HEK293 (cell line): ENCODE measurements at regions not wholly inside any gene's neighbourhood (a gene's known extent, or its start where the extent isn't known, plus 50 kb on each side); places are given as distances from the start of the nearest gene placed in this dataset.

Experiments used
- CTCF ChIA-PET: fragments of 350-600 bp; formaldehyde crosslinking; extraction: SDS; loops from one replicate; lab custom pipeline; 2021; ENCODE audit warnings: antibody characterized with exemption; lab: Yijun Ruan, JAX
- POLR2A ChIA-PET: fragments of 300-600 bp; formaldehyde crosslinking; extraction: SDS; loops from one replicate; lab custom pipeline; 2020; ENCODE audit warnings: antibody characterized with exemption, inconsistent platforms; lab: Yijun Ruan, JAX
- H3K27ac ChIP-seq: fragments of 200-500 bp; sonication (Bioruptor generic); 2 replicates; pipeline ENCODE4 v1.5.1; 2014; ENCODE audit warnings: low read depth, low read length, control low read depth, inconsistent platforms; ENCODE audit errors: extremely low read depth
- H3K36me3 ChIP-seq, 2 experiments: fragments of 200-500 bp in 1 of 2; sonication (Bioruptor generic) in 1 of 2; 1 replicate in 1 of 2; 2 replicates in 1 of 2; pipeline ENCODE4 v1.5.1; 2014 to 2017; ENCODE audit warnings: inconsistent platforms in 2 of 2, low read length in 2 of 2; ENCODE audit not compliant: control insufficient read depth in 2 of 2, insufficient read depth in 1 of 2
- H3K4me1 ChIP-seq: fragments of 200-500 bp; sonication (Bioruptor generic); 2 replicates; pipeline ENCODE4 v1.5.1; 2014; ENCODE audit warnings: mild to moderate bottlenecking, low read length, inconsistent platforms; ENCODE audit not compliant: control insufficient read depth, insufficient read depth
- H3K4me3 ChIP-seq: 2 replicates; pipeline ENCODE4 v1.5.1; 2011; ENCODE audit warnings: low read depth, mild to moderate bottlenecking, control low read depth, low read length, moderate library complexity
- H3K9me3 ChIP-seq: fragments of 200-500 bp; sonication (Bioruptor generic); 2 replicates; pipeline ENCODE4 v1.5.1; 2014; ENCODE audit warnings: low read depth, low read length, inconsistent platforms; ENCODE audit not compliant: control insufficient read depth, insufficient read depth
- HOXA7 ChIP-seq: sonication (generic); formaldehyde crosslinking; IDR thresholded peaks from 2 replicates; pipeline ENCODE4 v1.8.1; 2022; ENCODE audit warnings: missing genetic modification reagents, borderline replicate concordance
- ZFP69B ChIP-seq: fragments of 450-650 bp; formaldehyde crosslinking; IDR thresholded peaks from 2 replicates; pipeline ENCODE4 v1.5.1; 2016; ENCODE audit warnings: missing biosample characterization, missing genetic modification characterization
- ZNF140 ChIP-seq: fragments of 450-650 bp; formaldehyde crosslinking; IDR thresholded peaks from 2 replicates; pipeline ENCODE4 v1.5.1; 2016; ENCODE audit warnings: missing biosample characterization, missing genetic modification characterization
- ZNF146 ChIP-seq: fragments of 450-650 bp; formaldehyde crosslinking; IDR thresholded peaks from 2 replicates; pipeline ENCODE4 v1.5.1; 2016; ENCODE audit warnings: missing biosample characterization, missing genetic modification characterization
- ZNF16 ChIP-seq: fragments of 450-650 bp; formaldehyde crosslinking; IDR thresholded peaks from 2 replicates; pipeline ENCODE4 v1.5.1; 2016; ENCODE audit warnings: low read depth, missing biosample characterization, missing genetic modification characterization
- ZNF214 ChIP-seq: fragments of 450-650 bp; formaldehyde crosslinking; IDR thresholded peaks from 2 replicates; pipeline ENCODE4 v1.5.1; 2017; ENCODE audit warnings: missing biosample characterization, mild to moderate bottlenecking, missing genetic modification characterization, borderline replicate concordance
- ZNF266 ChIP-seq: fragments of 450-650 bp; formaldehyde crosslinking; IDR thresholded peaks from 2 replicates; pipeline ENCODE4 v1.5.1; 2016; ENCODE audit warnings: missing biosample characterization, missing genetic modification characterization, low read depth
- ZNF416 ChIP-seq: fragments of 450-650 bp; formaldehyde crosslinking; IDR thresholded peaks from 2 replicates; pipeline ENCODE4 v1.5.1; 2016; ENCODE audit warnings: missing biosample characterization, missing genetic modification characterization
- ZNF423 ChIP-seq: fragments of 450-650 bp; formaldehyde crosslinking; IDR thresholded peaks from 2 replicates; pipeline ENCODE4 v1.5.1; 2016; ENCODE audit warnings: missing biosample characterization, missing genetic modification characterization
- ZNF510 ChIP-seq: fragments of 450-650 bp; formaldehyde crosslinking; IDR thresholded peaks from 2 replicates; pipeline ENCODE4 v1.5.1; 2018; ENCODE audit warnings: mild to moderate bottlenecking, missing genetic modification characterization, missing biosample characterization; ENCODE audit not compliant: insufficient replicate concordance
- ZNF623 ChIP-seq: fragments of 450-650 bp; formaldehyde crosslinking; IDR thresholded peaks from 2 replicates; pipeline ENCODE4 v1.5.1; 2016; ENCODE audit warnings: missing biosample characterization, missing genetic modification characterization
- ZNF626 ChIP-seq: fragments of 450-650 bp; sonication (Bioruptor Pico); formaldehyde crosslinking; IDR thresholded peaks from 2 replicates; pipeline ENCODE4 v1.5.1; 2018; ENCODE audit warnings: missing biosample characterization, missing genetic modification characterization, inconsistent platforms
- ZNF664 ChIP-seq: fragments of 450-650 bp; formaldehyde crosslinking; IDR thresholded peaks from 2 replicates; pipeline ENCODE4 v1.5.1; 2016; ENCODE audit warnings: missing biosample characterization, missing genetic modification characterization
- ZNF677 ChIP-seq: fragments of 450-650 bp; IDR thresholded peaks from 2 replicates; pipeline ENCODE4 v1.5.0; 2018; ENCODE audit warnings: missing biosample characterization, mild to moderate bottlenecking, missing genetic modification characterization, moderate library complexity
- TF ChIP-seq, protein P1 (sequence below): fragments of 450-650 bp; formaldehyde crosslinking; IDR thresholded peaks from 2 replicates; pipeline ENCODE4 v1.5.1; 2017; ENCODE audit warnings: missing biosample characterization, missing genetic modification characterization
- TF ChIP-seq, protein P2 (sequence below): fragments of 450-650 bp; formaldehyde crosslinking; IDR thresholded peaks from 2 replicates; pipeline ENCODE4 v1.5.1; 2017; ENCODE audit warnings: missing biosample characterization, missing genetic modification characterization
- TF ChIP-seq, protein P3 (sequence below): fragments of 450-650 bp; IDR thresholded peaks from 2 replicates; pipeline ENCODE4 v1.5.1; 2018; ENCODE audit warnings: missing biosample characterization, missing genetic modification characterization
- TF ChIP-seq, protein P4 (sequence below): fragments of 450-650 bp; formaldehyde crosslinking; IDR thresholded peaks from 2 replicates; pipeline ENCODE4 v1.5.1; 2016; ENCODE audit warnings: missing biosample characterization, missing genetic modification characterization
- TF ChIP-seq, protein P5 (sequence below): fragments of 450-650 bp; formaldehyde crosslinking; conservative IDR thresholded peaks from 2 replicates; pipeline ENCODE4 v1.5.1; 2016; ENCODE audit warnings: low read depth, missing biosample characterization, missing genetic modification characterization
- TF ChIP-seq, protein P6 (sequence below): fragments of 450-650 bp; formaldehyde crosslinking; IDR thresholded peaks from 2 replicates; pipeline ENCODE4 v1.5.1; 2016; ENCODE audit warnings: missing biosample characterization, missing genetic modification characterization

DNA sequence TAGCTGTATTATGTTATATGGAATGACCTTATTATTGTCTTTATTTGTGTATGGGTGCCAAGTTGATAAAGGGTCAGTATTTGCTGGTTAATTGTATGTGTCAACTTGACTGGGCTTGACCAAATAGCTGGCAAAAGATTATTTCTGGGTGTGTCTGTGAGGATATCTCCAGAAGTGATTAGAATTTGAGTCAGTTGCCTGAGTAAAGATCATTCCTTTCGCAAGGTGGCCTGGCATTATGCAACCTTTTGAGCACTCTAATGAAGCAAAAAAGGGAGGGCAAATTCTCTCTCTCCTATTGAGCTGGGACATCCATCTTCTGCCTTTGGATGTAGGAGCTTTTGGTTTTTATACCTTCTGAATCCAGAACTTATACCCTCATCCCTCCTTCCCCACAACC, 82.2 kb downstream of the ATXN7L3B start (continued):
- TF ChIP-seq, protein P1, sequence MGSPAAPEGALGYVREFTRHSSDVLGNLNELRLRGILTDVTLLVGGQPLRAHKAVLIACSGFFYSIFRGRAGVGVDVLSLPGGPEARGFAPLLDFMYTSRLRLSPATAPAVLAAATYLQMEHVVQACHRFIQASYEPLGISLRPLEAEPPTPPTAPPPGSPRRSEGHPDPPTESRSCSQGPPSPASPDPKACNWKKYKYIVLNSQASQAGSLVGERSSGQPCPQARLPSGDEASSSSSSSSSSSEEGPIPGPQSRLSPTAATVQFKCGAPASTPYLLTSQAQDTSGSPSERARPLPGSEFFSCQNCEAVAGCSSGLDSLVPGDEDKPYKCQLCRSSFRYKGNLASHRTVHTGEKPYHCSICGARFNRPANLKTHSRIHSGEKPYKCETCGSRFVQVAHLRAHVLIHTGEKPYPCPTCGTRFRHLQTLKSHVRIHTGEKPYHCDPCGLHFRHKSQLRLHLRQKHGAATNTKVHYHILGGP (tag by site-specific recombination), result no peak
- TF ChIP-seq HOXA7 (CRISPR knock-in tag), result no peak
- TF ChIP-seq ZNF140 (tag by site-specific recombination), result no peak
- no peak for TF ChIP-seq ZNF677 (tag by site-specific recombination)
- TF ChIP-seq, all 188 proteins: peak for 0

DNA sequence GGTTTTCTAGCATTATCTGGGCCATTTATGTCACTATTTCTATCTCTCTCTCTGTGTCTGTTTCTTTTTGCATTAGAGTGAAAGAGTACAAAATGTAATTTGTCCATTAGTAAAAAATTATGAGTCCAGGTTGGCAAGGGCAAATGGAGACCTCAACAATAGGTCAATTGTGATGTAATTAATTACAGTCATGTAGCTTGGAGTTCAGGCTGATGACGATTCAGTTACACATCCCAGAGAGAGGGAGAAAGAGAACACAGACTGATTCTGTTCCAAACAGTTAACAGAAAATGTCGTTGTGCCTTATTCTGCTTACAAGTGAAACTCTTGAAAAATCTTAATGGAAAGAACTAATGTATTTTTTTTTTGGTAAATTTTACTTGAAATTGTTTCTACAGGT, 83.3 kb downstream of the ATXN7L3B start:
- Histone ChIP-seq H3K4me3 (no peak overlapping the region), H3K4me1 (no peaks in the 10 kb centered on the region), H3K9me3 (no peaks in the 10 kb centered on the region), H3K36me3 (no peaks in the 10 kb centered on the region), H3K27ac (no peak overlapping the region)
- CTCF ChIA-PET, result no interaction called here
- POLR2A ChIA-PET, result no interaction called here
- TF ChIP-seq, protein P2, sequence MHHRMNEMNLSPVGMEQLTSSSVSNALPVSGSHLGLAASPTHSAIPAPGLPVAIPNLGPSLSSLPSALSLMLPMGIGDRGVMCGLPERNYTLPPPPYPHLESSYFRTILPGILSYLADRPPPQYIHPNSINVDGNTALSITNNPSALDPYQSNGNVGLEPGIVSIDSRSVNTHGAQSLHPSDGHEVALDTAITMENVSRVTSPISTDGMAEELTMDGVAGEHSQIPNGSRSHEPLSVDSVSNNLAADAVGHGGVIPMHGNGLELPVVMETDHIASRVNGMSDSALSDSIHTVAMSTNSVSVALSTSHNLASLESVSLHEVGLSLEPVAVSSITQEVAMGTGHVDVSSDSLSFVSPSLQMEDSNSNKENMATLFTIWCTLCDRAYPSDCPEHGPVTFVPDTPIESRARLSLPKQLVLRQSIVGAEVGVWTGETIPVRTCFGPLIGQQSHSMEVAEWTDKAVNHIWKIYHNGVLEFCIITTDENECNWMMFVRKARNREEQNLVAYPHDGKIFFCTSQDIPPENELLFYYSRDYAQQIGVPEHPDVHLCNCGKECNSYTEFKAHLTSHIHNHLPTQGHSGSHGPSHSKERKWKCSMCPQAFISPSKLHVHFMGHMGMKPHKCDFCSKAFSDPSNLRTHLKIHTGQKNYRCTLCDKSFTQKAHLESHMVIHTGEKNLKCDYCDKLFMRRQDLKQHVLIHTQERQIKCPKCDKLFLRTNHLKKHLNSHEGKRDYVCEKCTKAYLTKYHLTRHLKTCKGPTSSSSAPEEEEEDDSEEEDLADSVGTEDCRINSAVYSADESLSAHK (tag by site-specific recombination), result no peak
- TF ChIP-seq ZNF416 (tag by site-specific recombination) (no peak), ZNF623 (no peak), ZNF423 (tag by site-specific recombination) (no peak), ZNF664 (no peak), ZNF677 (tag by site-specific recombination) (no peak), ZNF626 (tag by site-specific recombination) (no peak)
- TF ChIP-seq, protein P3, sequence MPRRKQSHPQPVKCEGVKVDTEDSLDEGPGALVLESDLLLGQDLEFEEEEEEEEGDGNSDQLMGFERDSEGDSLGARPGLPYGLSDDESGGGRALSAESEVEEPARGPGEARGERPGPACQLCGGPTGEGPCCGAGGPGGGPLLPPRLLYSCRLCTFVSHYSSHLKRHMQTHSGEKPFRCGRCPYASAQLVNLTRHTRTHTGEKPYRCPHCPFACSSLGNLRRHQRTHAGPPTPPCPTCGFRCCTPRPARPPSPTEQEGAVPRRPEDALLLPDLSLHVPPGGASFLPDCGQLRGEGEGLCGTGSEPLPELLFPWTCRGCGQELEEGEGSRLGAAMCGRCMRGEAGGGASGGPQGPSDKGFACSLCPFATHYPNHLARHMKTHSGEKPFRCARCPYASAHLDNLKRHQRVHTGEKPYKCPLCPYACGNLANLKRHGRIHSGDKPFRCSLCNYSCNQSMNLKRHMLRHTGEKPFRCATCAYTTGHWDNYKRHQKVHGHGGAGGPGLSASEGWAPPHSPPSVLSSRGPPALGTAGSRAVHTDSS (tag by site-specific recombination), result no peak
- TF ChIP-seq, protein P4, sequence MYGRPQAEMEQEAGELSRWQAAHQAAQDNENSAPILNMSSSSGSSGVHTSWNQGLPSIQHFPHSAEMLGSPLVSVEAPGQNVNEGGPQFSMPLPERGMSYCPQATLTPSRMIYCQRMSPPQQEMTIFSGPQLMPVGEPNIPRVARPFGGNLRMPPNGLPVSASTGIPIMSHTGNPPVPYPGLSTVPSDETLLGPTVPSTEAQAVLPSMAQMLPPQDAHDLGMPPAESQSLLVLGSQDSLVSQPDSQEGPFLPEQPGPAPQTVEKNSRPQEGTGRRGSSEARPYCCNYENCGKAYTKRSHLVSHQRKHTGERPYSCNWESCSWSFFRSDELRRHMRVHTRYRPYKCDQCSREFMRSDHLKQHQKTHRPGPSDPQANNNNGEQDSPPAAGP, result no peak

DNA sequence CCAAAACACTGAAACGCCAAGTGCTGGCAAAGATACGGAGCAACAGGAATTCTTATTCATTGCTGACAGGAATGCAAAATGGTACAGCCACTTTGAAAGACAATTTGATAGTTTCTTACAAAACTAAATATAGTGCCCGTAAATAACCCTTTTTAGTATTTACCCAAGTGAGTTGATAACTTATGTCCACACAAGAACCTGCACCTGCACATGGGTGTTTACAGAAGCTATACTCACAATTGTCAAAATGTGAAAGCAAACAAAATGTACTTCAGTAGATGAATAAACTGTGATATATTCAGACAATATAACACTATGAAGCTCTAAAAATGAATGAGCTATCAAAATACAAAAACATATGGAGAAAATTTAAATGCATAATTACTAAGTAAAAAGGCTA, 86.6 kb downstream of the ATXN7L3B start:
- Histone ChIP-seq H3K4me3 (no peak overlapping the region), H3K9me3 (no peaks in the 10 kb centered on the region), H3K27ac (no peak overlapping the region), H3K4me1 (no peaks in the 10 kb centered on the region), H3K36me3 (no peaks in the 10 kb centered on the region)
- CTCF ChIA-PET, result no interaction called here
- TF ChIP-seq ZNF16 (no peak), ZNF214 (no peak), ZNF266 (tag by site-specific recombination) (no peak), ZFP69B (no peak), ZNF510 (tag by site-specific recombination) (no peak), ZNF146 (tag by site-specific recombination) (no peak)
- TF ChIP-seq, protein P5, sequence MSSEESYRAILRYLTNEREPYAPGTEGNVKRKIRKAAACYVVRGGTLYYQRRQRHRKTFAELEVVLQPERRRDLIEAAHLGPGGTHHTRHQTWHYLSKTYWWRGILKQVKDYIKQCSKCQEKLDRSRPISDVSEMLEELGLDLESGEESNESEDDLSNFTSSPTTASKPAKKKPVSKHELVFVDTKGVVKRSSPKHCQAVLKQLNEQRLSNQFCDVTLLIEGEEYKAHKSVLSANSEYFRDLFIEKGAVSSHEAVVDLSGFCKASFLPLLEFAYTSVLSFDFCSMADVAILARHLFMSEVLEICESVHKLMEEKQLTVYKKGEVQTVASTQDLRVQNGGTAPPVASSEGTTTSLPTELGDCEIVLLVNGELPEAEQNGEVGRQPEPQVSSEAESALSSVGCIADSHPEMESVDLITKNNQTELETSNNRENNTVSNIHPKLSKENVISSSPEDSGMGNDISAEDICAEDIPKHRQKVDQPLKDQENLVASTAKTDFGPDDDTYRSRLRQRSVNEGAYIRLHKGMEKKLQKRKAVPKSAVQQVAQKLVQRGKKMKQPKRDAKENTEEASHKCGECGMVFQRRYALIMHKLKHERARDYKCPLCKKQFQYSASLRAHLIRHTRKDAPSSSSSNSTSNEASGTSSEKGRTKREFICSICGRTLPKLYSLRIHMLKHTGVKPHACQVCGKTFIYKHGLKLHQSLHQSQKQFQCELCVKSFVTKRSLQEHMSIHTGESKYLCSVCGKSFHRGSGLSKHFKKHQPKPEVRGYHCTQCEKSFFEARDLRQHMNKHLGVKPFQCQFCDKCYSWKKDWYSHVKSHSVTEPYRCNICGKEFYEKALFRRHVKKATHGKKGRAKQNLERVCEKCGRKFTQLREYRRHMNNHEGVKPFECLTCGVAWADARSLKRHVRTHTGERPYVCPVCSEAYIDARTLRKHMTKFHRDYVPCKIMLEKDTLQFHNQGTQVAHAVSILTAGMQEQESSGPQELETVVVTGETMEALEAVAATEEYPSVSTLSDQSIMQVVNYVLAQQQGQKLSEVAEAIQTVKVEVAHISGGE (tag by site-specific recombination), result no peak
- TF ChIP-seq, protein P6, sequence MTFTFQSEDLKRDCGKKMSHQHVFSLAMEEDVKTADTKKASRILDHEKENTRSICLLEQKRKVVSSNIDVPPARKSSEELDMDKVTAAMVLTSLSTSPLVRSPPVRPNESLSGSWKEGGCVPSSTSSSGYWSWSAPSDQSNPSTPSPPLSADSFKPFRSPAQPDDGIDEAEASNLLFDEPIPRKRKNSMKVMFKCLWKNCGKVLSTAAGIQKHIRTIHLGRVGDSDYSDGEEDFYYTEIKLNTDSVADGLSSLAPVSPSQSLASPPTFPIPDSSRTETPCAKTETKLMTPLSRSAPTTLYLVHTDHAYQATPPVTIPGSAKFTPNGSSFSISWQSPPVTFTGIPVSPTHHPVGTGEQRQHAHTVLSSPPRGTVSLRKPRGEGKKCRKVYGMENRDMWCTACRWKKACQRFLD (tag by site-specific recombination), result no peak
- TF ChIP-seq, protein P4, result no peak
- POLR2A ChIA-PET, result no interaction called here
